GM21360 (cell line): ENCODE measurements at regions not wholly inside any gene's neighbourhood (a gene's known extent, or its start where the extent isn't known, plus 50 kb on each side); places are given as distances from the start of the nearest gene placed in this dataset.
"Not testable (repeated sequence)": the region's sequence is repeated elsewhere in the genome, so short reads cannot be mapped to it uniquely, and the experiment has no call there.

Source experiments
- ATAC-seq: cut with Tn5 transposase; IDR thresholded peaks from one replicate; pipeline ENCODE4 v1.9.1; 2021; ENCODE audit warnings: mild to moderate bottlenecking, moderate library complexity; ENCODE audit not compliant: unreplicated experiment

DNA sequence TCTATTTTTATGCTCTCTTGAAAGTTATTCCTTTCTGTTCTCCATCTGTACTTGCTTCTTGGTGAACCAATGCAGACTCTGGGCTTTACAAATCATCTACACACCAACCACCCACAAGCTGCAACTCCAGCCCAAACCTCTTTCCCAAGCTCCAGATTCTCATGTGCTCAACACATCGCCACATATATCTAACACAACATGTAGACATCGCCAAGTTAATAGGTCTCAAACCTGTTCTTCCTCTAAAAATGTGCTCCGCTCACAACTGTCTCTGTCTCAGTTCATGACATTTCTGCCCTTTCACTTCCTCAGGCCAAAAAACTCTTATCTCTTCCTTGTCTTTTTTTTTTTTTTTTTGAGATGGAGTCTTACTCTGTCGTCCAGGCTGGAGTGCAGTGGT is 95.7 kb upstream of the EEPD1 start:
- ATAC-seq, result peak; percentile 54

DNA sequence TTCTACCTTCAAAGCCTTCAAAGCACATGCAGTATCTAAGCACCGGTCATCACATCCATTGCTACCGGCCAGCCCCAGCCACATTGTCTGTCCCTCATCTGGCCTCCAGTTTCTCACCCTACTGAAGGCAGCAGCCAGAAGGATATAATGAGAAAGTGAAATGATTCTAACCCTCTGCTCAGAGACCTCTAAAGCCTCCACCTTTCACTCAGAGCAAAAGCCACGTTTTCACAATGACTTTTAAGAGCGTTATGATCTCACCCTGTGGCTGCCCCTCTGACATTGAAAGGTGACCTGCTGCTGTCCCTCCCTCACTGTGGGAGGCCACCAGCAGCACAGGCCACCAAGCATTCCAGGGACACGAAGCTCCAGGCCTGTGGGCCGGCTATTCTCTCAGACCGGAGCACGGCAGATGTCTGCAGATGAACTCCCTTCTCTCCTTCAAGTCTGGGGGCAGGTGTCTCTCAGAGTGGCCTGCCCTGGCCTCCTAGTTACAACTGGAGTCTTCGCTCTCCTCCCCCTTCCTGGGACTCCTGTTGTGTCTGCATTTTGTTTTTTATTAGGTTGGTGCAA is 94.9 kb upstream of the EEPD1 start:
- peak; percentile 64 for ATAC-seq

DNA sequence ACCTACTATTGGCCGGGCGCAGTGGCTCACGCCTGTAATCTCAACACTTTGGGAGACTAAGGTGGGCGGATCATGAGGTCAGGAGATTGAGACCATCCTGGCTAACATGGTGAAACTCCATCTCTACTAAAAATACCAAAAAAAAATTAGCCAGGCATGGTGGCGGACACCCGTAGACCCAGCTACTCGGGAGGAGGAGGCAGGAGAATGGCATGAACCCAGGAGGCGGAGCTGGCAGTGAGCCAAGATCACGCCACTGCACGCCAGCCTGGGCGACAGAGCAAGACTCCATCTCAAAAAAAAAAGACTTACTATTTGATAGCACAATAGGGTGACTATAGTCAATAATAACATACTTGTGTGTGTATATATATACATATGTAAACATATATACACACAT is 92.7 kb upstream of the EEPD1 start:
- ATAC-seq, result not testable (repeated sequence)

DNA sequence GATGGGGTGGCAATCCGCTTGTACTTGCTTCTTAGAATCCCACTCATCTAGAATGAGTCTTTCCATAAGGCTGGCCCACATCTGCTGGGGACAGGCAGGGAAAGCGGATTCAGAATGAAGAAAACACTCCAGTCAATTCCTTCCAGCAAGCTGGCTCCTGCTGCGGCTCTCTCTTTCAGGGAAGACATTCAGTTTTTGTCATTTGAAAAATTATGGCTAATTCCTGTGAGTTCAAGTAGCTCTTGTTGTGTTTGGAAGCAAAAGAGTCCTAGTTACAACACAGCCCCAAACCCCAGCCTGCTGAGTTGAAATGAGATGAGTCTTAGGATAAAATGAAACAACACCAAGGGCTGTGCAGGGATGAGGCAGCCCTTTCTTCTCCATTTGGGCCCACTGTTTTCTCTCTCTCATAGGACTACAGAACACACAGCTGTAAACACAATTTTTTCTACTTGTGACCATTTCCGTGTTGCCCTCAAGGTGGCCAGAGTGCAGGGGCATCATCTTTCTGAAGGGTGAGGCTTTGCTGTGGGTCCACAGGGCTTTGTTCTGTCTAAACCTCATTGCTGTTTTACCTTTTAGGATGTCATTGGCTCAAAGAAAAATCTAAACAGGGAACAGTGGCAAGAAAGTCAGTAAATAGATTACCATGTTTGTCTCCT is 90.8 kb upstream of the EEPD1 start:
- ATAC-seq, result no peak

DNA sequence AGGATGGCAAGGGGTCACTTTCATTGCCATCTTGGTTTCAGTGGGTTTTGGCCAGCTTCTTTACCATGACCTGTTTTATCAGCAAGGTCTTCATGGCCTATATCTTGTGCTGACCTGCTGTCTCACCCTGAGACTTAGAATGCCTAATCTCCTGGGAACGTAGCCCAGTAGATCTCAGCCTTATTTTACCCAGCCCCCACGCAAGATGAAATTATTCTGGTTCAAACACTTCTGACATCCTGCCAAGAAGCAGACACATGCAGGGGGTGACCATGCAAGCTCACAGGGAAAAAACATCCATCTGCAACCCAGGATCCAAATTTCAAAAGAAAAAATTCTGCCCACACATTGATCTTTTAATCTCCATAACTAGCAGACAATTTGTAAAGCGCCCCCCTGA is 88.4 kb upstream of the EEPD1 start:
- ATAC-seq, result no peak

DNA sequence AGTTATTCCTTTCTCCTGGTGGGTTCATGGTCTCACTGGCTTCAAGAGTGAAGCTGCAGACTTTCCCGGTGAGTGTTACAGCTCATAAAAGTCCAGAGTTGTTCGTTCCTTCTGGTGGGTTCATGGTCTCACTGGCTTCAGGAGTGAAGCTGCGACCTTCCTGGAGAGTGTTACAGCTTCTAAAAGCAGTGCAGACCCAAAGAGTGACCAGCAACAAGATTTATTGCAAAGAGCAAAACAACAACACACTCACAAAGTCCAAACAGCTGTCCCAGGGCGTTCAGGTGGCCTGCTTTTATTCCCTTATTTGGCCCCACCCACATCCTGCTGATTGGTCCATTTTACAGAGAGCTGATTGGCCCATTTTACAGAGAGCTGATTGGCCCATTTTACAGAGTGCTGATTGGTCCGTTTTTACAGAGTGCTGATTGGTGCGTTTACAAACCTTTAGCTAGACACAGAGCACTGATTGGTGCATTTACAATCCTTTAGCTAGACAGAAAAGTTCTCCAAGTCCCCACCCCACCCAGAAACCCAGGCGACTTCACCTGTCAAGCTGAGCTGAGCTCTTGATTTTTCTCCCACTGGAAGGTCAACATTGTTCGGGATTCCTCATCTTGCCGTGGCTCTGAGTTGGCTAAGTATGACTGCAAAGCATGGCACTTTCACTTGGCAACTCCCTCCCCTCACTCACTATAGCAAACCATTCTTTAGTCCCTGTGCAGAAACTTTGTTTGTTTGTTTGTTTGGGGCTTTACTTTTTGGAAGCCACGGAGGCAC is 87.3 kb upstream of the EEPD1 start:
- not testable (repeated sequence) for ATAC-seq

DNA sequence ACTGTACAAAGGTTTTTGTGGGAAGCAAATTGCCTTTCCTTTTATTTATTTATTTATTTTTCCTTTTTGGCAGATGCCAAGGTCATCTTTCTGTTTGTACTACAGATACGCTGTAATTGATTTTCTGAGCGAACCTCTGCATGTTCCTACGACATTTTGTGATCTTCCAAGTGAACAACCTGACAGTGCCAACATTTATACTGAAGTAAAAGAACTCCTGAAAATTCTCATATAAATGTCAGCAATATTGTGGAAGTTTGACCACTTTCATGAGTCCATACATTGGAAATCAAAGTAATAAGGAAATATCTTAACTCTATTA is 86.8 kb upstream of the EEPD1 start:
- no peak for ATAC-seq

DNA sequence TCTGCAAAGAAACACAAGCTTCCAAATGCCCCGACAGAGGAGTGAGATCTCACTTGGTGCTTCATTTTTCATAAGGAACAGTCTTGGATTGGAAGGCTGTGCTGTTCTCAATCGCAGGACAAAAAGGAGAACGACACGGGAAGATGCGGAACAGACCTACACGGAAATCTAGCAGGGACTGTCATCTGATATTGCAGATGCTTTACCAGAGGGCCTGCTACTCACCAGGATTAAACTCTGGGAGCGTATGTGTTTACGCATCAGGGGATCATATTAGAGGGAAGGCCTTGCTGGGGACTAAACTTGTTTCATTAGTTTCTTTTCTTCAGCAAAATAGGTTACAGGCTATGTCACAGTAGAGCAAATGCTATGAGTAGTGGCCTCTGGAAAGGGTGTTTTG is 82.8 kb upstream of the EEPD1 start:
- no peak for ATAC-seq

DNA sequence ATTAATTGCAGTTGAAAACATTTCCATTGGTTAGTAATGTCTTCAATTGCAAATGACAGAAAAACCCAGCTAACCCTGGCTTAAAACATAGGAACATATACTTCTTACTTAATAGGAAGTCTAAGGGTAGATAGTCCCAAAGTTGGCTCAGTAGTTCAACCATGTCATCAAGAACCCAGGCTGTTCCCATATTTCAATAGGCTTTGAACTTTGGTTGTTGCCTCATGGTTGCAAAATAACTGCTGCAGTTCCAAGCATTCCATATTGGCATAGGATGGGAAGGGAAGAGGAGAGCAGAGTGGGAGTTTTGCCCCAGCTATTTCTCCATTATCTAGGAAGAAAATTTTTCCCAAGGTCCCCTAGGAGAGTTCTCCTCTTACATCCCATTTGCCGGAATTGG is 81.4 kb upstream of the EEPD1 start:
- ATAC-seq, result no peak

DNA sequence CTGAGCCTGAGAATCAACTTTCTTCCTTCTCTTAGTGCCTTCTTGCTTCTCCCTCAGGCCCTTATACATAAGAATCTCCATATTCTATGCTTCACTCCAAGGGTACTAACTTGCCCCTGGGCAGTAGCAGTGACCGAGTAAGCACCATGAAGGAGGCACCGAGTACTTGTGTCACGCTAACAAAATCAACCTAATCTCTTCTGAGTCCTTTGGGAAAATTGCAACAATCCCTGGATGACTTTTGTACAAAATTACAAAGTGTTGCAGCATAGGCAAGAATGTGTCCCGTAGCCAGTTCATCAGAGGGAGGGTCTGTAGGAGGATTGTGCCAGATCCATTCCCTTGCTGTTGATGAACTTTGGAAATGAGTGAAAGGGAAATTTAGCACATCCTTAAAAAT is 80.4 kb upstream of the EEPD1 start:
- no peak for ATAC-seq

DNA sequence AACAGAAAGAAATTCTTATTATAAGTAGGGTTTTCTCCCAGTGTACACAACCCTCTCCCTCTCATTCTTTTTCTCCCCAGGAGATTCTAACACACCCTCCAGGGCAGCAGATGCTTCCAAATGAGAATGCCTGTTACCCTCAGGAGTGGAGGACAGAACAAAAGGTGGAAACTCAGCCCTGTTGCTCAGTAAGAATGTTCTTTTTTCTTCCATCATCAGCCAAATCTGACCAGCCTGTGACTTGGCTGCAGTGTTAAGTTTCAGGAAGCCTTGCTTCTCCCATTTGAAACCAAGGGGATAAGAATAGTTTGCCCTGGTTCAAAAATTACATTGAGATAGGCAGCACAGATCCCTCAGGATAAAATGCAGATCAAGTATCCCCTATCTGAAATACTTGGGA is 77.5 kb upstream of the EEPD1 start:
- no peak for ATAC-seq

DNA sequence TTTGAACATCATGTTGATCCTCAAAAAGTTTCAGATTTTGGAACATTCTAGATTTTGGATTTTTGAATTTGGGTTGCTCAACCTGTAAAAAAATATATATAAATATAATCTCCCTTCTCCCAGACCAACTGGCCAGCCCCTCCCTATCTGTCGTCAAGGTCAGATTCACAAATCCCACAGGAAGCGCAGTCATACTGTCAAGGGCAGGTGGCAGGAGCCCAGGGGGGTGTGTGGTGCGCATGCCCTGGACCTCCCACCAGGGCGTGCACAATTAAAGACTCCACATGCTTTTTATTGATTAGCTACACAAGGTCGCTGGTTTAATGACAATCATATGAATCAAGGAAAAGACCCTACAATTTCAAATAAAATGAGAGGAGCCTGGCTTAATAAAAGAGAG is 77.0 kb upstream of the EEPD1 start:
- no peak for ATAC-seq

DNA sequence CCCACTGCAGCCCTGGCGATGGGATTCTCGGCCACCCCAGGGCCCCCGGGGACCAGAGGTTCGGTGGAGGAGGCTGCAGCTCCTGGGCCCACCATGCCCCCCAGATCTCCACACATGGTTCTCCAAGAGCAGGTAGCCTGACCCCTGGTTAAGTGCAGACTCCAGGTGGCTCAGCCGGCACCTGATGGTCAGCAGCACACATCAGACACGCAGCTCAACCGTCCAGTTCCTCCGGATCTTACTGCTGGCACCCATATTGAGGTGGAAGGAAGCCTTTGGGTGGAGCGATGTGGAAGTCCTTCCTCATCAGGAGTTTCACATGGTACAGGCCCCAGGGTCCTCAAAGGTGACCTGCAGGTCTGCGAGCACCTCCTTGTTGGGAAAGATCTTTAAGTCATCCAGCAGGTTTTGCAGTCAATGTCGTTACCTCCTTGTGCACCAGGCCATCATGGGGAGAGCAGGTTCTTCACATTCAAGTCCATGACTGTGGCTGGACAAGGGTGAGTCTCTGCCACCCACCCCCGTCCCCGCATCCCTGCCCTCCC is 74.2 kb upstream of the EEPD1 start:
- no peak for ATAC-seq

DNA sequence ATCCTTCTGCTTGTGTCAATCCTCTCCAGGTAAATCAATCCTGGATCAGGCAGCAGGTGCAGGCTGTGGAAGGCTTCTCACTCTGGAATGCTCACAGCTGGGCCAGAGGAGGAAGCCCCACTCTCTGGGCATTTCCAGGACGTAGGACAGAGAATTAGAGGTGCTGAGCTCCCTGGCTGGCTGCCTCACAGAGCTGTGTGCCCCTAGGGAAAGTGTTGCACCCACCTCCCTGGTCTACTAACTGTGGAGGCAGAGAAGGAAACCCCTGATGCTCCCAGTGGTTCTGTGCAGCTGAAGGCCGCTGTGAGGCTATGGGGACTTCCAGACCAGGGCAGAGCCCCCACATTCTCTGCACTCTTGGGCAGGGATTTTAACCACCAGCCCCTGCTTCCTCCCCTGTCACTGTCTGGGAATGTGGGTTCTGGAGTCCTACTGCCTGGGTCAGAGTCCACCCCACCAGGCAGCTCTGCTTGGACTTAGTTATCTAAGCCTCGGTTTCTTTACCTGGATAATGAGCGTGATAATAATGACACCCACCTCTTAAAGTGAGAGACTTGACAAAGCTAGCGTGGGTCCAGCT is 73.5 kb upstream of the EEPD1 start:
- ATAC-seq, result no peak

DNA sequence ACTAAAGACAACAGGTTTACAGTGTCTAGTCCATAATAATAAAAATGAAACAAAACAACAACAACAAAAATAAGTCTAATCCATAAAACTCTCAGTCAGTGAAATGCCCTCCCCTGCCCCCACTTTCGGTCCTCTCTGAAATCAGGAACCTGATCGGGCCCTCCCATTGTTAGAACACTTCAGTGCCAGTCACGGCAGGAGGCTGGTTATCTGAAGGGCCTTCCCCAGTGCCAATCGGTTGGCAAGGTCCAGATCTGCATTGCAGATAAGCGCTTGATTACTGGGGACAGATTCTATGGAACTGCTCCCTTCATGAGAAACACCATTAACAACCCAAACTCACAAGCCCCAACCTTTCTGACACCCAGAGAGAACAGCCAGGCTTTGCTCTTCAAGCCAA is 72.2 kb upstream of the EEPD1 start:
- ATAC-seq, result no peak

DNA sequence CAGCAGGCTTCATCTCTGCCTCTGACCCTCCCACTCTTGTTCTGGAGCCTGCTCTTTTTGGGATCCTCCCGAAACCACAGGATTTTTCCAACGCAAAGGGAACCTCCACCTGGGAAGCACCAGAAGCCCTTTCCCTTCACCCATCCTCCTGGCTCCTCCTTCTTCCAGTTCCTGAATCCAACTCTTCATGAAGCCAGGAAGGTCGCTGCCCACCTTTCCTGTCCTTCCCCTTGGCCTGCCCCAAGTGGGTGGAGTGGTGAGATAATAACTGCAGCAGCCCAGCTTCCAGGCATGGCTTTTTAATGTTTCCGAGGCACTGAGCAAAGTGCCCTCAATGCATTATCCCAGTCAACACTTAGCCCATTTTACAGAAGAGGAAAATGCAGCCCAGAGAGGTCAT is 70.8 kb upstream of the EEPD1 start:
- ATAC-seq, result no peak

DNA sequence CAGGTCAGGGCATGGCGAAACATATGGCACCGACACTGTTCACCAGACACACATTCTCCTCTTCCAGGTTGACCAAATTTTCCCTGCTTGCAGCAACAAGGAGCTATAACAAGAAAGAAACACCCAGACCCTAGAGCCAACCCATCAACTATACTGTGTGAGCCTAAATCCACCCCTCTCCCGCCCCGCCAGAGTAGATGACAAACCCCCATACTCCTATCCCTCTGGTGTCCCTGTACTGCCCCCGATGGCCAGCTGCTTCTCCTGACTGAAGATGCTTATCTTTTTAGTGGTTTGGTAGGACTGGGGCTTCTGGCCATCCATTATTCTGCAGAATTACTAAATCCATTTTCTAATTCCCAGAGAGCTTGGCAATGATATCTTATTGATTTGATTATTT is 70.1 kb upstream of the EEPD1 start:
- ATAC-seq, result no peak

DNA sequence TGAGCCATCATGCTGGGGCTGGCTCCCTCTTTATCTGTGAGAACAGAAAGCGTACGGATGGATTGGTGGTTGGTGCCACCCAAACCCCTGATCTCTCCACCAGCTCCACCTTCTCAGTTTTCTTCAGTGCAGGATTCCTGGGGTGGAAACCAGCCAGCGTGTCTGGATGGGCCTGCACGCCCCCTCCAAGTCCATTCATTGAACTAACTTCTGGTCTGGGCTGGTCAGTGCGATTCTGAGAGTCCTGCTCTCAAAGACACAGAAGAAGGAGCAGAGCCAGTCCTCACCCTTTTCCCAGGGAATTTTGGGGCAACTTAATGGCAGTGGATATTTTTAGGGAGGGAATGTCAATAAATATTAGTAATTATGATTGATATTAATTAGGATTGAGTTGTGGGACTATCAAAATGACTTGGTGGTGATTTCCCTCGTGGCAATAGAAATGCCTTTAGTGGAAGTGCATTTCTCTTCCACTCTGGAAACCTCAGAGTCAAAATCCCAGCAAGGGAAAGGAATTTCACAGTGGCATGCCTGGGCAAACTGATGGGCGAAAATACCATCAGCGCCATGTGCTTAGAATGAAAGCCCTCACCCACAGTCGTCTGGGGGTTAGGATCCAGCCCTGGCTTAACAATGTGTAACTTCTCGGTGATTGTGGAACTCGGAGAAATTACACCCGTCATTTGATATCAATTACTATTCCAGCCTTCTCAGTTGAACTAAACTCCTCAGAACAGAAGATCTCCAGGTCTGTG is 69.3 kb upstream of the EEPD1 start:
- ATAC-seq, result no peak

DNA sequence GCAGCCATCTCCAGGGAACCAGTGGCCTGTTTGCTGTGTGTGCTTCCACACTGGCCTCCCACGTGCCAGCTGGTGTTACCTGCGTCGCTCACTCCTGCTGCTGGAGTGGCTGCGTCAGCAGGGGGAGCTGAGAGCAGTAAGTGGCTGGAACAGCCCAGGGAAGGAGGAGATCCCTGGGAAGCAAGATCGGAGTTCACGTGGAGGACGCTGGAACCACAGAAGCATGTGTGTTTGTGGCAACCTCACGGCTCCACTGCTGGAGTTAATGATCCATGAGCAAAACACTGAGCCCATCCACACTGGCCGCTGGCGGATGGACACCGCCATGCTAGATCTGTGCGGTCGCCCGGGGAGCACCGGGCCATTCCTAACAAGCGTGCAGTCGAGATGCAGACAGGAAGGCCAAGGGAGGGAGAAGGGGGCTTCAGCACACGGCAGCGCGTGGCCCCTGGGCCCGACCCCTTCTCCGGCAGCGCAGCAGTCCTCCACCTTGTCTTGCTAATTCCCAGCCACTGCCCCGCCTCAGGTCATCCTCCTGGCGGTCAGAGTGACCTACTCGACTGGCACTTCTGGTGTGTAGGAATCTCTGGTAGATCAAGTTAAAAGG is 68.5 kb upstream of the EEPD1 start:
- no peak for ATAC-seq

DNA sequence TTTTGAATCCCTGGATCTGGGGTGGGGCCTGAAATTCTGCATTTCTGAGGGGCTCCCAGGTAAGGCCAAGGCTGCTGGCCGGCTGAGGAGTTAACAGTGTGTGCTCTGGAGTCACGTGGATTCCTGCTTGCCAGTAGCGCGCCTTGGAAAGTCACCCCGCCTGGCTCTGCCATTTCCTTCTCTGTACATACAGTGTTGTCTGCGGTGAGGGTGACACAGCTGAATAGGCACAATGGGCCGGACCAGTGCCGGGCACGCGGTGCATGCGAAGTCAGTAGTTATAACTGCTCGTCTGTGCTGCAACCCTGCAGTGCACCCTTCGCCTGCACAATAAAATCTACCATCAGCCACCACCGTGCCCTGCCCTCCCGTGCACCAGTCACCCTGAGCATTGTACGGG is 68.0 kb upstream of the EEPD1 start:
- no peak for ATAC-seq

DNA sequence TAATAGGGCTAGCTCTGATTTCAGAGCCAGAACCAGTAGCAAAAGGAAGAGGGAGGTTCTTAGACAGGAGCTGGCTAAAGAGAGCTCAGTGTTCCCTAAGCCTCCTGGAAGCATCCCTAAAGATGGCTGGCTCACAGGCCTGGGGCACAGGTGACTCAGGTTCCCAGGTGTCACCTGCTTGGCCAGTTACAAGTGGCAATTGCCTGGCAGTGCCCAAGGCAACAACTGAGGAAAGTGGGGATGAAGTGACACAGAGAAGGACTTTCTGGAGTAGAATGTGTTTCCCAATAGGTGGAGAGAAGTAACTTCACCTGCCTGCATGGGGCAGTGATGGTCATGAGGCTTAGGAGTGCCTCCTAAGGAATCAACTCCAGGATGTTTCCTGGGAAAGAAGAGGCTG is 66.5 kb upstream of the EEPD1 start:
- ATAC-seq, result no peak
